ENCODE measurements at regions not wholly inside any gene's neighbourhood (a gene's known extent, or its start where the extent isn't known, plus 50 kb on each side); places are given as distances from the start of the nearest gene placed in this dataset.
A peak's percentile ranks its signal among the peaks of the same experiment; 100 is the strongest.

- H3K36me3 ChIP-seq: peaks cover 0 to 10% (median 0%) of the 10 kb centered on the region in 3 donors
- no peak for TF ChIP-seq EP300 (IDR thresholded peaks at IDR 0.05)
- TF ChIP-seq, protein P1, sequence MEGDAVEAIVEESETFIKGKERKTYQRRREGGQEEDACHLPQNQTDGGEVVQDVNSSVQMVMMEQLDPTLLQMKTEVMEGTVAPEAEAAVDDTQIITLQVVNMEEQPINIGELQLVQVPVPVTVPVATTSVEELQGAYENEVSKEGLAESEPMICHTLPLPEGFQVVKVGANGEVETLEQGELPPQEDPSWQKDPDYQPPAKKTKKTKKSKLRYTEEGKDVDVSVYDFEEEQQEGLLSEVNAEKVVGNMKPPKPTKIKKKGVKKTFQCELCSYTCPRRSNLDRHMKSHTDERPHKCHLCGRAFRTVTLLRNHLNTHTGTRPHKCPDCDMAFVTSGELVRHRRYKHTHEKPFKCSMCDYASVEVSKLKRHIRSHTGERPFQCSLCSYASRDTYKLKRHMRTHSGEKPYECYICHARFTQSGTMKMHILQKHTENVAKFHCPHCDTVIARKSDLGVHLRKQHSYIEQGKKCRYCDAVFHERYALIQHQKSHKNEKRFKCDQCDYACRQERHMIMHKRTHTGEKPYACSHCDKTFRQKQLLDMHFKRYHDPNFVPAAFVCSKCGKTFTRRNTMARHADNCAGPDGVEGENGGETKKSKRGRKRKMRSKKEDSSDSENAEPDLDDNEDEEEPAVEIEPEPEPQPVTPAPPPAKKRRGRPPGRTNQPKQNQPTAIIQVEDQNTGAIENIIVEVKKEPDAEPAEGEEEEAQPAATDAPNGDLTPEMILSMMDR (IDR thresholded peaks at IDR 0.05): no peak
- no peak for TF ChIP-seq POLR2A (IDR thresholded peaks at IDR 0.05)
- no peaks in the 10 kb centered on the region for H3K9me3 ChIP-seq
- no peaks in the 10 kb centered on the region for H3K27me3 ChIP-seq
- H3K27ac ChIP-seq: peak overlapping the region; percentile 78 to 98 (median 86)
- no peak overlapping the region for H3K4me3 ChIP-seq
- peaks cover 3 to 100% (median 96%) of the 10 kb centered on the region in 4 donors for H3K4me1 ChIP-seq
- 6 to 7% methylated on average over 2 to 5 of the region's 5 CpGs for WGBS, 2 donors
- DNase-seq (ENCODE audit: low spot score in 2 of 2): no peak
Observed at GRCh38 chr9:127557466-127557869, 54.6 kb upstream of the STXBP1 start.

GRCh38 chr9:127557998-127558546, 54.0 kb upstream of the STXBP1 start:
- Histone ChIP-seq H3K4me3 (no peak overlapping the region), H3K36me3 (peaks cover 0 to 10% (median 0%) of the 10 kb centered on the region in 3 donors), H3K9me3 (no peaks in the 10 kb centered on the region), H3K27ac (peak overlapping the region; percentile 78 to 98 (median 86)), H3K4me1 (peaks cover 3 to 100% (median 98%) of the 10 kb centered on the region in 4 donors), H3K27me3 (no peaks in the 10 kb centered on the region)
- DNase-seq (ENCODE audit: low spot score in 2 of 2): no peak
- TF ChIP-seq, protein P1 (IDR thresholded peaks at IDR 0.05): no peak
- TF ChIP-seq EP300 (IDR thresholded peaks at IDR 0.05) (no peak), POLR2A (IDR thresholded peaks at IDR 0.05) (no peak)
- WGBS, 2 donors: 21 to 24% methylated on average over 11 of the region's 11 CpGs

GRCh38 chr9:127558581-127559246, 53.4 kb upstream of the STXBP1 start:
- peak overlapping the region; percentile 78 to 98 (median 86) for H3K27ac ChIP-seq
- H3K4me3 ChIP-seq: no peak overlapping the region
- peaks cover 0 to 10% (median 0%) of the 10 kb centered on the region in 3 donors for H3K36me3 ChIP-seq
- H3K4me1 ChIP-seq: peaks cover 3 to 100% (median 99%) of the 10 kb centered on the region in 4 donors
- TF ChIP-seq, protein P1 (IDR thresholded peaks at IDR 0.05): no peak
- TF ChIP-seq EP300 (IDR thresholded peaks at IDR 0.05) (no peak), POLR2A (IDR thresholded peaks at IDR 0.05) (no peak)
- no peak for DNase-seq (ENCODE audit: low spot score in 2 of 2)
- WGBS, 2 donors: 34 to 48% methylated on average over 9 of the region's 9 CpGs
- no peaks in the 10 kb centered on the region for H3K9me3 ChIP-seq
- no peaks in the 10 kb centered on the region for H3K27me3 ChIP-seq

DNA sequence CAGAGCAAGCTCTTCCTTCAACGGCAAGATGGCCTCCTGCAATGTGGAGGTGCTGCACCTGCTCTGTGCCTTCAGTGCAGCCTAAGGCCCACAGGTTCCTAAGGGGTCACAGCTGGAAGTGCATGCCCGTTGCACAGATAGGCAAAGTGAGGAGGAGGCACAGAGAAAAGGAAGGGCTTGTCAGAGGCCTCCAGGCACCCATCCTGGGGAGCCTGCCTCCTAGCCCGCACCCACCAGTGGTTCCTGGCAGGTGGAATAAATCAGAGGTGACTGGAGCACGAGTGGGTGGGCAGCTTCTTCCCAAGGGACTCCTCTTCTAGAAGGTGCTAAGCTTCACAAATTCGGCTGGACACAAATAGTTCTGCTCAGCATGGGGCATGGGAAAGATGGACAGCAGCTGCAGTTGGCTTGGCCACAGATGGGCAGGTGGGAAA, 52.8 kb upstream of the STXBP1 start:
- Histone ChIP-seq H3K27me3 (no peaks in the 10 kb centered on the region), H3K4me1 (peaks cover 3 to 100% (median 96%) of the 10 kb centered on the region in 4 donors)
- 45 to 61% methylated on average over 5 of the region's 5 CpGs for WGBS, 2 donors

More for the DNA sequence above, 52.8 kb upstream of the STXBP1 start:
- Histone ChIP-seq H3K36me3 (peaks cover 0 to 10% (median 0%) of the 10 kb centered on the region in 3 donors), H3K4me3 (no peak overlapping the region), H3K27ac (peak overlapping the region; percentile 78 to 98 (median 86)), H3K9me3 (no peaks in the 10 kb centered on the region)
- no peak for TF ChIP-seq POLR2A (IDR thresholded peaks at IDR 0.05)
- no peak for TF ChIP-seq EP300 (IDR thresholded peaks at IDR 0.05)
- TF ChIP-seq, protein P1 (IDR thresholded peaks at IDR 0.05): no peak
- DNase-seq (ENCODE audit: low spot score in 2 of 2): no peak
